ENCODE measurements at regions not wholly inside any gene's neighbourhood (a gene's known extent, or its start where the extent isn't known, plus 50 kb on each side); places are given as distances from the start of the nearest gene placed in this dataset.
"Not testable (repeated sequence)": the region's sequence is repeated elsewhere in the genome, so short reads cannot be mapped to it uniquely, and the experiment has no call there.

GRCh38 chr4:33467291-33467690, 2747.1 kb downstream of the PCDH7 start:
- no peak for FAIRE-seq

GRCh38 chr4:33470805-33471204, 2750.6 kb downstream of the PCDH7 start:
- FAIRE-seq (no peak), DNase-seq (no peak)
- Histone ChIP-seq H3K9me3 (ENCODE audit: control insufficient read depth in 2 of 2, insufficient read depth in 1 of 2, low read depth in 1 of 2, low read length in 1 of 2) (peaks cover 0 to 10% of the 10 kb centered on the region in 2 donors), H3K36me3 (ENCODE audit: control insufficient read depth in 3 of 3, insufficient read depth in 2 of 3, low read depth in 1 of 3, low read length in 3 of 3) (no peaks in the 10 kb centered on the region), H3K4me3 (ENCODE audit: low read depth in 1 of 3, low read length in 3 of 3) (no peak overlapping the region), H3K27me3 (ENCODE audit: control insufficient read depth in 3 of 3, insufficient read depth in 3 of 3, low read length in 3 of 3) (no peaks in the 10 kb centered on the region), H3K27ac (ENCODE audit: low read depth in 1 of 3, low read length in 2 of 3) (no peak overlapping the region), H3K4me1 (ENCODE audit: control insufficient read depth in 3 of 3, insufficient read depth in 2 of 3, low read depth in 1 of 3, low read length in 2 of 3) (no peaks in the 10 kb centered on the region)
- 72 to 95% (median 92%) methylated on average over 4 of the region's 4 CpGs for WGBS, 3 donors

More at GRCh38 chr4:33467291-33467690, 2747.1 kb downstream of the PCDH7 start:
- Histone ChIP-seq H3K27ac (ENCODE audit: low read depth in 1 of 3, low read length in 2 of 3) (no peak overlapping the region), H3K27me3 (ENCODE audit: control insufficient read depth in 3 of 3, insufficient read depth in 3 of 3, low read length in 3 of 3) (no peaks in the 10 kb centered on the region), H3K36me3 (ENCODE audit: control insufficient read depth in 3 of 3, insufficient read depth in 2 of 3, low read depth in 1 of 3, low read length in 3 of 3) (no peaks in the 10 kb centered on the region), H3K4me1 (ENCODE audit: control insufficient read depth in 3 of 3, insufficient read depth in 2 of 3, low read depth in 1 of 3, low read length in 2 of 3) (no peaks in the 10 kb centered on the region), H3K9me3 (ENCODE audit: control insufficient read depth in 2 of 2, insufficient read depth in 1 of 2, low read depth in 1 of 2, low read length in 1 of 2) (peaks cover 0 to 10% of the 10 kb centered on the region in 2 donors), H3K4me3 (ENCODE audit: low read depth in 1 of 3, low read length in 3 of 3) (no peak overlapping the region)
- 86 to 90% (median 88%) methylated on average over 13 of the region's 13 CpGs for WGBS, 3 donors
- no peak for DNase-seq

- Histone ChIP-seq H3K27me3 (ENCODE audit: control insufficient read depth in 3 of 3, insufficient read depth in 3 of 3, low read length in 3 of 3) (no peaks in the 10 kb centered on the region), H3K27ac (ENCODE audit: low read depth in 1 of 3, low read length in 2 of 3) (no peak overlapping the region), H3K36me3 (ENCODE audit: control insufficient read depth in 3 of 3, insufficient read depth in 2 of 3, low read depth in 1 of 3, low read length in 3 of 3) (no peaks in the 10 kb centered on the region), H3K9me3 (ENCODE audit: control insufficient read depth in 2 of 2, insufficient read depth in 1 of 2, low read depth in 1 of 2, low read length in 1 of 2) (no peaks in the 10 kb centered on the region), H3K4me1 (ENCODE audit: control insufficient read depth in 3 of 3, insufficient read depth in 2 of 3, low read depth in 1 of 3, low read length in 2 of 3) (no peaks in the 10 kb centered on the region), H3K4me3 (ENCODE audit: low read depth in 1 of 3, low read length in 3 of 3) (no peak overlapping the region)
- FAIRE-seq: no peak
- 74 to 85% (median 85%) methylated on average over 4 of the region's 4 CpGs for WGBS, 3 donors
- DNase-seq: no peak
These were observed 2757.5 kb downstream of the PCDH7 start for GRCh38 chr4:33477715-33478114.

- no peak for FAIRE-seq
- Histone ChIP-seq H3K27me3 (ENCODE audit: control insufficient read depth in 3 of 3, insufficient read depth in 3 of 3, low read length in 3 of 3) (no peaks in the 10 kb centered on the region), H3K36me3 (ENCODE audit: control insufficient read depth in 3 of 3, insufficient read depth in 2 of 3, low read depth in 1 of 3, low read length in 3 of 3) (no peaks in the 10 kb centered on the region)
These were observed 2761.5 kb downstream of the ARAP2 start for GRCh38 chr4:33482773-33483172.

GRCh38 chr4:33485111-33485510, 2759.2 kb downstream of the ARAP2 start:
- Histone ChIP-seq H3K9me3 (ENCODE audit: control insufficient read depth in 2 of 2, insufficient read depth in 1 of 2, low read depth in 1 of 2, low read length in 1 of 2) (no peaks in the 10 kb centered on the region), H3K27ac (ENCODE audit: low read depth in 1 of 3, low read length in 2 of 3) (no peak overlapping the region), H3K36me3 (ENCODE audit: control insufficient read depth in 3 of 3, insufficient read depth in 2 of 3, low read depth in 1 of 3, low read length in 3 of 3) (no peaks in the 10 kb centered on the region), H3K27me3 (ENCODE audit: control insufficient read depth in 3 of 3, insufficient read depth in 3 of 3, low read length in 3 of 3) (no peaks in the 10 kb centered on the region), H3K4me1 (ENCODE audit: control insufficient read depth in 3 of 3, insufficient read depth in 2 of 3, low read depth in 1 of 3, low read length in 2 of 3) (no peaks in the 10 kb centered on the region), H3K4me3 (ENCODE audit: low read depth in 1 of 3, low read length in 3 of 3) (no peak overlapping the region)
- DNase-seq: no peak
- WGBS, 3 donors: 63 to 81% (median 66%) methylated on average over 3 of the region's 3 CpGs
- FAIRE-seq: no peak

More at GRCh38 chr4:33482773-33483172, 2761.5 kb downstream of the ARAP2 start:
- 5 to 55% (median 7%) methylated on average over 1 of the region's 1 CpG for WGBS, 3 donors
- Histone ChIP-seq H3K4me3 (ENCODE audit: low read depth in 1 of 3, low read length in 3 of 3) (no peak overlapping the region), H3K27ac (ENCODE audit: low read depth in 1 of 3, low read length in 2 of 3) (no peak overlapping the region), H3K4me1 (ENCODE audit: control insufficient read depth in 3 of 3, insufficient read depth in 2 of 3, low read depth in 1 of 3, low read length in 2 of 3) (no peaks in the 10 kb centered on the region), H3K9me3 (ENCODE audit: control insufficient read depth in 2 of 2, insufficient read depth in 1 of 2, low read depth in 1 of 2, low read length in 1 of 2) (no peaks in the 10 kb centered on the region)
- peak in 1 of 2 donors; percentile 24 for DNase-seq

- Histone ChIP-seq H3K9me3 (ENCODE audit: control insufficient read depth in 2 of 2, insufficient read depth in 1 of 2, low read depth in 1 of 2, low read length in 1 of 2) (peaks cover 0 to 2% of the 10 kb centered on the region in 2 donors), H3K36me3 (ENCODE audit: control insufficient read depth in 3 of 3, insufficient read depth in 2 of 3, low read depth in 1 of 3, low read length in 3 of 3) (no peaks in the 10 kb centered on the region), H3K27ac (ENCODE audit: low read depth in 1 of 3, low read length in 2 of 3) (no peak overlapping the region), H3K4me3 (ENCODE audit: low read depth in 1 of 3, low read length in 3 of 3) (no peak overlapping the region), H3K27me3 (ENCODE audit: control insufficient read depth in 3 of 3, insufficient read depth in 3 of 3, low read length in 3 of 3) (no peaks in the 10 kb centered on the region), H3K4me1 (ENCODE audit: control insufficient read depth in 3 of 3, insufficient read depth in 2 of 3, low read depth in 1 of 3, low read length in 2 of 3) (no peaks in the 10 kb centered on the region)
- FAIRE-seq: no peak
- no peak for DNase-seq
- WGBS, 3 donors: 67 to 77% (median 71%) methylated on average over 2 of the region's 2 CpGs
These were observed 2751.1 kb downstream of the ARAP2 start for GRCh38 chr4:33493231-33493630.

GRCh38 chr4:33494150-33494549, 2750.2 kb downstream of the ARAP2 start:
- WGBS, 3 donors: 55 to 70% (median 70%) methylated on average over 2 of the region's 2 CpGs
- DNase-seq: no peak
- FAIRE-seq: no peak
- H3K4me3 ChIP-seq (ENCODE audit: low read depth in 1 of 3, low read length in 3 of 3): no peak overlapping the region
- H3K9me3 ChIP-seq (ENCODE audit: control insufficient read depth in 2 of 2, insufficient read depth in 1 of 2, low read depth in 1 of 2, low read length in 1 of 2): peaks cover 0 to 2% of the 10 kb centered on the region in 2 donors
- no peaks in the 10 kb centered on the region for H3K36me3 ChIP-seq (ENCODE audit: control insufficient read depth in 3 of 3, insufficient read depth in 2 of 3, low read depth in 1 of 3, low read length in 3 of 3)
- H3K27me3 ChIP-seq (ENCODE audit: control insufficient read depth in 3 of 3, insufficient read depth in 3 of 3, low read length in 3 of 3): no peaks in the 10 kb centered on the region
- H3K4me1 ChIP-seq (ENCODE audit: control insufficient read depth in 3 of 3, insufficient read depth in 2 of 3, low read depth in 1 of 3, low read length in 2 of 3): no peaks in the 10 kb centered on the region
- H3K27ac ChIP-seq (ENCODE audit: low read depth in 1 of 3, low read length in 2 of 3): no peak overlapping the region

DNA sequence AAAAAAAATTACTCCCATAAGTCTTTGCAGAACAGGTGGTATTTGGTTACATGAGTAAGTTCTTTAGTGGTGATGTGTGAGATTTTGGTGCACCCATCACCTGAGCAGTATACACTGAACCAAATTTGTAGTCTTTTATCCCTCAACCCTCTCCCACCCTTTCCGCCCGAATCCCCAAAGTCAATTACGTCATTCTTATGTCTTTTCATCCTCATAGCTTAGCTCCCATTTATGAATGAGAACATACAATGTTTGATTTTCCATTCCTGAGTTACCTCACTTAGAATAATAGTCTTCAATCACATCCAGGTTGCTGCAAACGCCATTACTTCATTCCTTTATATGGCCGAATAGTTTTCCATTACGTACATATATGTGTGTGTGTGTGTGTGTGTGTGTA, 2742.7 kb downstream of the ARAP2 start:
- 88 to 93% (median 93%) methylated on average over 6 of the region's 6 CpGs for WGBS, 3 donors
- not testable (repeated sequence) for H3K4me1 ChIP-seq (ENCODE audit: control insufficient read depth in 3 of 3, insufficient read depth in 2 of 3, low read depth in 1 of 3, low read length in 2 of 3); H3K36me3 ChIP-seq (ENCODE audit: control insufficient read depth in 3 of 3, insufficient read depth in 2 of 3, low read depth in 1 of 3, low read length in 3 of 3); DNase-seq; H3K27ac ChIP-seq (ENCODE audit: low read depth in 1 of 3, low read length in 2 of 3); FAIRE-seq; H3K9me3 ChIP-seq (ENCODE audit: control insufficient read depth in 2 of 2, insufficient read depth in 1 of 2, low read depth in 1 of 2, low read length in 1 of 2); H3K27me3 ChIP-seq (ENCODE audit: control insufficient read depth in 3 of 3, insufficient read depth in 3 of 3, low read length in 3 of 3); H3K4me3 ChIP-seq (ENCODE audit: low read depth in 1 of 3, low read length in 3 of 3)

DNA sequence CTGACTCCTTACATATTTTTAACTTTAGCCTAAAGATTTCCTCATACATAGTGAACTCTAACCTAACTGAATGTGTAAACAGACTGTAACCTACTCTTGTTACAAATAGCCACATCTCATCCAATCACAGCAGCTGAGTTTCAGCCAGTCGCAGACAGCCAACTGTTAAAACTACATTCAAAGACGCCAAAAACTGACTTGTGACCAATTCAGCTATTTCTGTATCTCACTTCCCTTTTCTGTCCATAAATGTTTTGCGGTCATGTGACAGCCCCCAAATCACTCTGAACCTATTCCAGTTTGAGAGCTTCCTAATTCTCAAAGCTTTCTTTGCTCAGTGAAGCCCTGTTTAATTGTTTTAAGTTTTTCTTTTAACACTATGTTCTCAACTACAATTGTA, 2731.9 kb downstream of the ARAP2 start:
- whole genome bisulfite sequencing, 3 donors: 58 to 69% (median 59%) methylated on average over 3 of the region's 3 CpGs
- Histone ChIP-seq H3K27me3 (ENCODE audit: control insufficient read depth in 3 of 3, insufficient read depth in 3 of 3, low read length in 3 of 3) (no peaks in the 10 kb centered on the region), H3K4me1 (ENCODE audit: control insufficient read depth in 3 of 3, insufficient read depth in 2 of 3, low read depth in 1 of 3, low read length in 2 of 3) (no peaks in the 10 kb centered on the region), H3K4me3 (ENCODE audit: low read depth in 1 of 3, low read length in 3 of 3) (no peak overlapping the region), H3K36me3 (ENCODE audit: control insufficient read depth in 3 of 3, insufficient read depth in 2 of 3, low read depth in 1 of 3, low read length in 3 of 3) (no peaks in the 10 kb centered on the region), H3K27ac (ENCODE audit: low read depth in 1 of 3, low read length in 2 of 3) (no peak overlapping the region), H3K9me3 (ENCODE audit: control insufficient read depth in 2 of 2, insufficient read depth in 1 of 2, low read depth in 1 of 2, low read length in 1 of 2) (peaks cover 0 to 16% of the 10 kb centered on the region in 2 donors)
- DNase-seq (no peak), FAIRE-seq (no peak)

Data from small intestine (tissue), 7 donors.